Liver (tissue), 2 donors: ENCODE measurements at regions not wholly inside any gene's neighbourhood (a gene's known extent, or its start where the extent isn't known, plus 50 kb on each side); places are given as distances from the start of the nearest gene placed in this dataset.

Source experiments
- FOXA1 ChIP-seq: IDR thresholded peaks from 2 replicates; pipeline ENCODE4 v1.6.1; 2016; ENCODE audit warnings: antibody characterized with exemption
- TF ChIP-seq, protein P1 (sequence below): IDR thresholded peaks from 2 replicates; pipeline ENCODE4 v1.6.1; 2016; ENCODE audit warnings: antibody characterized with exemption
- TF ChIP-seq, protein P2 (sequence below): IDR thresholded peaks from 2 replicates; pipeline ENCODE4 v1.6.1; 2016; ENCODE audit warnings: antibody characterized with exemption
- donor health status: healthy.

DNA sequence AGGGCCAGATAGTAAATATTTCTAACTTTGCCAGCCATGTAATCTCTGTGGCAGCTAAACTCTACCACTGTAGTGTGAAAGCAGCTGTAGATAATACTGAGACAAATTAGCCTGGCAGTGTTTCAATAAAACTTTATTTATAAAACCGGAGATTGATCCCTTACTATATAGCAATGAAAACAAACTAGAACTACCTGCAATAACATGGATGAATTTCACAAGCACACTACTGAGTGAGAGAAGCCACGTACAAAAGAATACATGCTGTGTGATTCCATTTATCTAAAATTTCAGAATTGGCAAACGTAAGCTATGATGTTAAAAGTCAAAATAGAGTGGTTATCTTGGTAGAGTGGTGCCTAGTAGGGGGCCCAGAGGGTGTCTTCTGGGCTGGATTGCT, 198.7 kb upstream of the SGK1 start:
- no peak for TF ChIP-seq FOXA1
- TF ChIP-seq, protein P1, sequence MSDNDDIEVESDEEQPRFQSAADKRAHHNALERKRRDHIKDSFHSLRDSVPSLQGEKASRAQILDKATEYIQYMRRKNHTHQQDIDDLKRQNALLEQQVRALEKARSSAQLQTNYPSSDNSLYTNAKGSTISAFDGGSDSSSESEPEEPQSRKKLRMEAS, result no peak
- TF ChIP-seq, protein P2, sequence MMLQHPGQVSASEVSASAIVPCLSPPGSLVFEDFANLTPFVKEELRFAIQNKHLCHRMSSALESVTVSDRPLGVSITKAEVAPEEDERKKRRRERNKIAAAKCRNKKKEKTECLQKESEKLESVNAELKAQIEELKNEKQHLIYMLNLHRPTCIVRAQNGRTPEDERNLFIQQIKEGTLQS, result no peak
